ENCODE measurements at regions not wholly inside any gene's neighbourhood (a gene's known extent, or its start where the extent isn't known, plus 50 kb on each side); places are given as distances from the start of the nearest gene placed in this dataset.

DNA sequence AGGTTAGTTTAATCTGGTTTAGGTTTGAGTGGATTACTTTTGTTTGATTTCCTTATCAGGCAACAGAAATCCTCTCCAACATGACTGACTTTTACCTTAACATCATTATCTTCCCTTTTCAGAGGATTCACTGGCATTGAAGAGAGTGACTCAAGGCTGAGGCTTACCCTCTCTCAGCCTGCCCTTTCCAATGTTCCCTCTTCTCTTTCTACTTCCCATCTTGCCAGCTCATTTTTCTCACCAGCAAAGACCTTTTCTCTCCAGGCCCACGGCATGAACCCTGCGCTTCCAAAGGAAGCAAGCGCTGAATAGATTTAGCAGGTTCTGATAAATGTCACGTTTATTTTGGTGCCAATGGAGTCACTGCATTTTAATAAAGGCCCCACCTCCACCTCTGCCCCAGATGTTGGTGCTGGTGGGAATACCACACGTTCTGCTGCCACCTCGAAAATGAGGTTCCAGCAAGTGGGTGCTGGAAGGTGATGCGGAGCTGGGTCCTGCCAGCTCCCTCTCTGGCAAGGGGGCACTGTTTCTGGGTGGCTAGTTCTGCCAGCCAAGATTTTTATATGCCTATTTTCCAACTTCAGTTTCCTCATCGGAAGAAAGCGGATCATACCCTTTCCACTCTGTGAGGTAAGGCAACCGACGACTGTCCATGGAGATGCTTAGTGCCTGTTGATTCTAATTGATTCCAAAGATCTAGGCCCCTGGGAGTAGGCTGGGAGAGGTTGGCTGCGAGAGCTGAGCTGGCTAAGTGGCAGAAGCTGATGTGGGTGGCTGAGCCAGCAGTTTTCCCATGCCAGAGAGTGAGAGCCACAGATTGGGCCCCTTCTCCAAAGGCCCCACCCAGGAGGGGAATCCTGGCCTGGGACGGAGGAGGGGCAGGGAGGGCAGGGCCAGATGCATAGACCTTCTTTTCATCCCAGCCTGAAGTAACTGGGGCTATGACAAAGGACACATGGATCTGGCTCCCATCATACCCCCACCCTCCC is 87.7 kb upstream of the MAFB start:
- Histone ChIP-seq H3K4me3 (ENCODE audit: low read length) (no peak overlapping the region), H3K9ac (ENCODE audit: extremely low read depth, low read length, poor library complexity, severe bottlenecking) (no peak overlapping the region), H3K27me3 (ENCODE audit: control insufficient read depth, insufficient read depth, low read length, poor library complexity, severe bottlenecking) (no peaks in the 10 kb centered on the region), H3K9me3 (ENCODE audit: control insufficient read depth, low read length) (no peaks in the 10 kb centered on the region), H3K4me1 (ENCODE audit: control insufficient read depth, insufficient read depth, low read length) (peaks cover 12% of the 10 kb centered on the region), H3K36me3 (ENCODE audit: control insufficient read depth, insufficient read depth, low read length) (no peaks in the 10 kb centered on the region), H3K27ac (ENCODE audit: low read depth, low read length) (no peak overlapping the region)
- Mint-ChIP-seq H3K4me1 (peaks cover 35% of the 10 kb centered on the region), H3K27me3 (ENCODE audit: insufficient read depth) (peaks cover 4% of the 10 kb centered on the region), H3K9me3 (no peaks in the 10 kb centered on the region), H3K4me3 (no peak overlapping the region), H3K36me3 (ENCODE audit: low read depth) (no peaks in the 10 kb centered on the region), H3K27ac (no peak overlapping the region)
- WGBS, 2 experiments (ENCODE audit: insufficient coverage in 1 of 2, insufficient read length in 1 of 2): 82 to 91% methylated on average over 9 to 13 of the region's 13 CpGs
- no peak for DNase-seq
- TF ChIP-seq, protein P1, sequence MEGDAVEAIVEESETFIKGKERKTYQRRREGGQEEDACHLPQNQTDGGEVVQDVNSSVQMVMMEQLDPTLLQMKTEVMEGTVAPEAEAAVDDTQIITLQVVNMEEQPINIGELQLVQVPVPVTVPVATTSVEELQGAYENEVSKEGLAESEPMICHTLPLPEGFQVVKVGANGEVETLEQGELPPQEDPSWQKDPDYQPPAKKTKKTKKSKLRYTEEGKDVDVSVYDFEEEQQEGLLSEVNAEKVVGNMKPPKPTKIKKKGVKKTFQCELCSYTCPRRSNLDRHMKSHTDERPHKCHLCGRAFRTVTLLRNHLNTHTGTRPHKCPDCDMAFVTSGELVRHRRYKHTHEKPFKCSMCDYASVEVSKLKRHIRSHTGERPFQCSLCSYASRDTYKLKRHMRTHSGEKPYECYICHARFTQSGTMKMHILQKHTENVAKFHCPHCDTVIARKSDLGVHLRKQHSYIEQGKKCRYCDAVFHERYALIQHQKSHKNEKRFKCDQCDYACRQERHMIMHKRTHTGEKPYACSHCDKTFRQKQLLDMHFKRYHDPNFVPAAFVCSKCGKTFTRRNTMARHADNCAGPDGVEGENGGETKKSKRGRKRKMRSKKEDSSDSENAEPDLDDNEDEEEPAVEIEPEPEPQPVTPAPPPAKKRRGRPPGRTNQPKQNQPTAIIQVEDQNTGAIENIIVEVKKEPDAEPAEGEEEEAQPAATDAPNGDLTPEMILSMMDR (conservative IDR thresholded peaks at IDR 0.05): no peak

DNA sequence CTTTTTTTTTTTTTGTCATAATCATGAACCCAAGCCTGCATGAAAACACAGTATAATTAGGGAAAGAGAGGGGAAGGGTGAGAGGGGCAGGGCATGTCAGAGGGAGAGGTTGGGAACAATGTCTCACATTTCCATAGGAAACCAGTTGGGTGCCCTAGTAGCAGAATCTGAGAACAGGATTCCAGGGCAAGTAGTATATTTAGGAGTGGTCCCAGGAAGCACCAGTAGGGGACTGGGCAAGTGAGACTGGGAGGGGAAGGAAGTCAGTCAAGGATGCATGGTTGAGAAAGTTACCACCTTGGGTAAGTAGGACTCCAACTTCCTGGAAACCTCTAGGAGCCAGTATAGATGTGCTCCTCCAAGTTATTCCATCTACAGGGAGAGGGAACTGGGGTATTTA is 88.6 kb upstream of the MAFB start:
- peaks cover 12% of the 10 kb centered on the region for H3K4me1 ChIP-seq (ENCODE audit: control insufficient read depth, insufficient read depth, low read length)
- no peak overlapping the region for H3K9ac ChIP-seq (ENCODE audit: extremely low read depth, low read length, poor library complexity, severe bottlenecking)
- H3K4me1 Mint-ChIP-seq: peaks cover 35% of the 10 kb centered on the region
- TF ChIP-seq, protein P1 (conservative IDR thresholded peaks at IDR 0.05): peak; percentile 54
- no peak overlapping the region for H3K4me3 ChIP-seq (ENCODE audit: low read length)
- DNase-seq: no peak
- H3K27me3 Mint-ChIP-seq (ENCODE audit: insufficient read depth): peaks cover 4% of the 10 kb centered on the region
- H3K27ac ChIP-seq (ENCODE audit: low read depth, low read length): no peak overlapping the region
- no peaks in the 10 kb centered on the region for H3K9me3 Mint-ChIP-seq
- no peaks in the 10 kb centered on the region for H3K9me3 ChIP-seq (ENCODE audit: control insufficient read depth, low read length)
- H3K27ac Mint-ChIP-seq: no peak overlapping the region
- no peaks in the 10 kb centered on the region for H3K36me3 ChIP-seq (ENCODE audit: control insufficient read depth, insufficient read depth, low read length)
- no peaks in the 10 kb centered on the region for H3K36me3 Mint-ChIP-seq (ENCODE audit: low read depth)
- H3K27me3 ChIP-seq (ENCODE audit: control insufficient read depth, insufficient read depth, low read length, poor library complexity, severe bottlenecking): no peaks in the 10 kb centered on the region
- H3K4me3 Mint-ChIP-seq: no peak overlapping the region

DNA sequence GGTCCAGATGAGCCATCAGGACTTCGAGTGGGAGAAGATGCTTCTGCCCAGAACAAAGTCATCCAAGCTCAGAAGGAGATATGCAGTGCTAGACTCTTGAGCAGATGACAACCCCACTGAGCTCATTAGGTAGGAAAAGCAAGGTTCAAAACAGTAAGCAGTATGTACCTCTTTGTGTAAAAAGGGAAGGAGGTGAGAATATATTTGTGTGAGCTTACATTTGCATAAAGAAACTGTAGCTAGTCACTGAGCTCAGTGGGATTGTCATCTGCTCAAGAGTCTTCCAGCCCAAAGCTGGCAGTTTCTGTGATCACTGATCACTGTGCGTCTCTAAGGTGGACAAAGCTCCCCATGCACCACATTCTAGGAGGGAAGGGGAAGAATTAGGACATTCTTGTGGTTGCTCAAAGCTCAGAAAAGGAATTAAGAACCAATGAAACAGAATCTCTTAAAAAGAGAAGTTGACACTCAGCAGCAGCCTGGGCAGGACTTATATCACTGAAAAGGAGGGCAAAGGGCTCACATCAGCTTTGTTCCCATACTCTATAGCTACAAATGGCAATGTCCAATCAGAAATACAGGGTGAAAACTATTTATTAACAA is 90.0 kb upstream of the MAFB start:
- 88 to 93% methylated on average over 2 of the region's 2 CpGs for WGBS, 2 experiments (ENCODE audit: insufficient coverage in 1 of 2, insufficient read length in 1 of 2)
- peaks cover 8% of the 10 kb centered on the region for H3K27me3 Mint-ChIP-seq (ENCODE audit: insufficient read depth)
- peaks cover 12% of the 10 kb centered on the region for H3K4me1 ChIP-seq (ENCODE audit: control insufficient read depth, insufficient read depth, low read length)

More for the DNA sequence above, 90.0 kb upstream of the MAFB start:
- Mint-ChIP-seq H3K4me3 (no peak overlapping the region), H3K9me3 (no peaks in the 10 kb centered on the region), H3K4me1 (peaks cover 32% of the 10 kb centered on the region), H3K27ac (no peak overlapping the region), H3K36me3 (ENCODE audit: low read depth) (no peaks in the 10 kb centered on the region)
- H3K9ac ChIP-seq (ENCODE audit: extremely low read depth, low read length, poor library complexity, severe bottlenecking): no peak overlapping the region
- H3K4me3 ChIP-seq (ENCODE audit: low read length): no peak overlapping the region
- H3K27me3 ChIP-seq (ENCODE audit: control insufficient read depth, insufficient read depth, low read length, poor library complexity, severe bottlenecking): no peaks in the 10 kb centered on the region
- H3K36me3 ChIP-seq (ENCODE audit: control insufficient read depth, insufficient read depth, low read length): no peaks in the 10 kb centered on the region
- H3K9me3 ChIP-seq (ENCODE audit: control insufficient read depth, low read length): no peaks in the 10 kb centered on the region
- H3K27ac ChIP-seq (ENCODE audit: low read depth, low read length): no peak overlapping the region
- DNase-seq: no peak
- TF ChIP-seq, protein P1 (conservative IDR thresholded peaks at IDR 0.05): no peak
